Right atrium auricular region (tissue), 2 donors: ENCODE measurements at regions not wholly inside any gene's neighbourhood (a gene's known extent, or its start where the extent isn't known, plus 50 kb on each side); places are given as distances from the start of the nearest gene placed in this dataset.
A peak's percentile ranks its signal among the peaks of the same experiment; 100 is the strongest.

ENCODE experiments used
- DNase-seq: peaks from one replicate; pipeline ENCODE4 v3.0.0-alpha.2; 2019; ENCODE audit warnings: low spot score
- H3K27ac ChIP-seq, 2 donors: fragments of 200-600 bp; sonication (generic); 1 replicate in 1 of 2; 2 replicates in 1 of 2; pipeline ENCODE4 v1.5.1; 2016 to 2019
- H3K27me3 ChIP-seq, 2 donors: fragments of 200-600 bp; sonication (generic); one replicate each; pipeline versions ENCODE4 v1.5.1 to v1.6.0; 2017 to 2019
- H3K36me3 ChIP-seq: fragments of 200-600 bp; sonication (generic); one replicate; pipeline ENCODE4 v1.5.1; 2016
- H3K4me1 ChIP-seq, 2 donors: fragments of 200-600 bp; sonication (generic); one replicate each; pipeline versions ENCODE4 v1.5.1 to v1.6.0; 2017 to 2019
- H3K4me3 ChIP-seq, 2 donors: fragments of 200-600 bp; sonication (generic); 1 replicate in 1 of 2; 2 replicates in 1 of 2; pipeline ENCODE4 v1.5.1; 2017 to 2019; ENCODE audit warnings: mild to moderate bottlenecking in 1 of 2, moderate library complexity in 1 of 2
- H3K9me3 ChIP-seq, 2 donors: fragments of 200-600 bp; sonication (generic); one replicate each; pipeline ENCODE4 v1.5.1; 2019
- CTCF ChIP-seq, 2 donors: fragments of 200-600 bp; sonication (generic); IDR thresholded peaks; one replicate each; pipeline ENCODE4 v1.5.1; 2019; ENCODE audit warnings: antibody characterized with exemption in 2 of 2

DNA sequence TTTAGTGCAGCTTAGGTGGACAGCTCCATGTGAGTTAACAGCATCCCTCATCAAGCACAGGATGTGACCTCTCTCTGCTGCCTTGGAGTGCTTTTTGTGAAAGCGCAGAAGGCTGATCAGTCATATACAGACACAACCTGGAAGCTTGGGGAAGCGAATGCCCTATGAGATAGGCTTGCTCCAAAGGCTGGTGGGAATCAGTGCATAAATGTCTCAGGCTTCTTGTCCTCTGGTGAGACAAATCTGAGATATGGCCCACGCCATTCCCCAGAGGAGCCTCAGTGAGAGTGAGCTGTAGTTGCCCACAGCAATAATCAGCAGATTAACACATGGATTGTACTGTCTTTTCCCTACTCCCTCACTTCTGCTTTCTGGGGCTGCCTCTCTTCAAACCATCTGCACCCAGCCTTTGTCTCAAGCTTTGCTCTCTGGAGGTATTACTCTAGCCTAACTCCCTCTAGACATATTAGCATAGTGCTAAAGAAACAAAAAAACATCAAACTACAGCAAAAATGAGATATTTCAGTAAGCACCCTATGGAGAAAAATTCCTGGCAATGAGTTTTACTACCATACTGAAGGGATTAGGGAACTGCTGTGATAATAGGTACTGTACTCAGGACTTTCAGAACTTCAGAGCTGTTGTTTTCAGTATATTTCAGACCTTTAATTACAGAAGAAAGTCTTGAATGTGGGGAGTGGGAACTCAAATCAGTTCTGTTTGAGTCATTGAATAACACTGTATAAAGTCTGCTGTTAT, 113.7 kb downstream of the OXSM start:
- no peaks in the 10 kb centered on the region for H3K27me3 ChIP-seq
- H3K4me1 ChIP-seq, result no peaks in the 10 kb centered on the region
- TF ChIP-seq CTCF (IDR thresholded peaks at IDR 0.05), result no peak
- no peaks in the 10 kb centered on the region for H3K9me3 ChIP-seq
- no peak overlapping the region for H3K4me3 ChIP-seq
- DNase-seq, result no peak
- no peak overlapping the region for H3K27ac ChIP-seq
- H3K36me3 ChIP-seq, result no peaks in the 10 kb centered on the region

GRCh38 chr3:25904206-25904605, 114.3 kb downstream of the OXSM start:
- Histone ChIP-seq H3K9me3 (no peaks in the 10 kb centered on the region), H3K4me1 (no peaks in the 10 kb centered on the region), H3K36me3 (no peaks in the 10 kb centered on the region), H3K27me3 (no peaks in the 10 kb centered on the region), H3K27ac (no peak overlapping the region), H3K4me3 (no peak overlapping the region)
- no peak for DNase-seq
- peak; percentile 27 to 70 for TF ChIP-seq CTCF (IDR thresholded peaks at IDR 0.05)

DNA sequence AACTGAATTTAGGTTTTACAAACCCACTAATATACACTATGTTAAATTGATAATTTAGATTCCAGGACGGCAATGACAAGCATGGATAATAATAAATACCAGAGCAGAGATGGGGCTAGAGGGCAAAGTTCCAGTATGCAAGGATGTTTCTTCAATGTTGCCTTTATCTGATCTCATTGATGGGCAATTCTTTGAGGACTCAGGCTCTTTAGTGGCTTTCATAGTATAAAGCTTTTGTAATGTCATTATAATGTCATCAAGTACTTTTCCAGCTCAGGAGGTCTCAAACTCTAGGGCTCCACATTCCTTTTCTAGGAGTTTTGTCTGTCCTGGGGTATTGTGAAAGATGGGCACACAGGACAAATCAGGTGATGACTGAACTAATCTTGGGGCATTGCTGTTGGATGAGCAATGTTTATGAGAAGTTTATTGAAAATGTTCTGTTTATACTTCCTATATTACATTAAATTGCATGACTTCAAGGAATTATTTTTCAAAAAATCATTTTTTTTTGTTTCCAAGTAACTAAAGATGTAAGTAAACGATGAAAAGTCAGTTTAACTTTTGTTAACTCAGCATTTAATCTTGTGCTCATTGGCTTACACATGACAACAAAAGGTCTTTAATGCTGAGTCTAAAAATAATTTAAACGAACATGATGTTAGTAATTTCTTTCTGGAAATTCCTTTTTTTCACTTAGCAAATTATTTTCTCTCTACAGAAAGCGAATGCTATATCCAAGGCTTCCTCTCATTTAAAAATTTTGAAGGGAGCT, 116.4 kb downstream of the OXSM start:
- no peaks in the 10 kb centered on the region for H3K36me3 ChIP-seq
- no peak for DNase-seq
- no peaks in the 10 kb centered on the region for H3K4me1 ChIP-seq
- no peak for TF ChIP-seq CTCF (IDR thresholded peaks at IDR 0.05)
- H3K4me3 ChIP-seq, result no peak overlapping the region
- no peak overlapping the region for H3K27ac ChIP-seq
- no peaks in the 10 kb centered on the region for H3K27me3 ChIP-seq
- no peaks in the 10 kb centered on the region for H3K9me3 ChIP-seq

- no peaks in the 10 kb centered on the region for H3K4me1 ChIP-seq
- no peak overlapping the region for H3K27ac ChIP-seq
- H3K9me3 ChIP-seq, result no peaks in the 10 kb centered on the region
- TF ChIP-seq CTCF (IDR thresholded peaks at IDR 0.05), result no peak
- H3K4me3 ChIP-seq, result no peak overlapping the region
- H3K36me3 ChIP-seq, result no peaks in the 10 kb centered on the region
- DNase-seq, result no peak
- H3K27me3 ChIP-seq, result no peaks in the 10 kb centered on the region
Measured at GRCh38 chr3:25907081-25907480, 117.2 kb downstream of the OXSM start.

GRCh38 chr3:25910105-25910504, 120.2 kb downstream of the OXSM start:
- Histone ChIP-seq H3K9me3 (no peaks in the 10 kb centered on the region), H3K27me3 (no peaks in the 10 kb centered on the region), H3K36me3 (no peaks in the 10 kb centered on the region), H3K4me1 (no peaks in the 10 kb centered on the region), H3K27ac (no peak overlapping the region), H3K4me3 (no peak overlapping the region)
- TF ChIP-seq CTCF (IDR thresholded peaks at IDR 0.05), result no peak
- DNase-seq, result no peak
